T-helper 2 cell treated with Interferon-gamma antibody and Interleukin-4, amounts not matched to agents 5 μg/mL and 100 μg/mL, for 36 hours (primary cell): ENCODE measurements at regions not wholly inside any gene's neighbourhood (a gene's known extent, or its start where the extent isn't known, plus 50 kb on each side); places are given as distances from the start of the nearest gene placed in this dataset.

ENCODE experiments used
- DNase-seq: peaks from one replicate; pipeline ENCODE4 v3.0.0; 2021; ENCODE audit warnings: low spot score
- H3K27ac Mint-ChIP-seq: one replicate; pipeline ENCODE4 v1.8.0; 2021; ENCODE audit warnings: mild to moderate bottlenecking, mixed read lengths
- H3K27me3 Mint-ChIP-seq: one replicate; pipeline ENCODE4 v1.8.0; 2021; ENCODE audit warnings: low read depth, mixed read lengths
- H3K36me3 Mint-ChIP-seq: one replicate; pipeline ENCODE4 v1.8.0; 2021; ENCODE audit warnings: low read depth, mixed read lengths
- H3K4me1 Mint-ChIP-seq: one replicate; pipeline ENCODE4 v1.8.0; 2021; ENCODE audit warnings: low read depth, mixed read lengths
- H3K4me3 Mint-ChIP-seq: one replicate; pipeline ENCODE4 v1.8.0; 2022; ENCODE audit warnings: mild to moderate bottlenecking, moderate library complexity, mixed read lengths
- H3K9me3 Mint-ChIP-seq: one replicate; pipeline ENCODE4 v1.8.0; 2021; ENCODE audit warnings: mixed read lengths

GRCh38 chr3:174720717-174721116 lies 138.4 kb upstream of the NAALADL2 start:
- Mint-ChIP-seq H3K36me3 (no peaks in the 10 kb centered on the region), H3K27ac (no peak overlapping the region)

GRCh38 chr3:174725303-174725702 lies 133.8 kb upstream of the NAALADL2 start:
- Mint-ChIP-seq H3K4me1 (no peaks in the 10 kb centered on the region), H3K36me3 (no peaks in the 10 kb centered on the region), H3K4me3 (no peak overlapping the region), H3K9me3 (no peaks in the 10 kb centered on the region), H3K27ac (no peak overlapping the region), H3K27me3 (no peaks in the 10 kb centered on the region)
- no peak for DNase-seq

More at GRCh38 chr3:174720717-174721116, 138.4 kb upstream of the NAALADL2 start:
- no peak for DNase-seq
- Mint-ChIP-seq H3K27me3 (no peaks in the 10 kb centered on the region), H3K4me3 (no peak overlapping the region), H3K4me1 (no peaks in the 10 kb centered on the region), H3K9me3 (peaks cover 3% of the 10 kb centered on the region)

- H3K27me3 Mint-ChIP-seq: no peaks in the 10 kb centered on the region
- H3K4me3 Mint-ChIP-seq: no peak overlapping the region
- H3K9me3 Mint-ChIP-seq: peaks cover 12% of the 10 kb centered on the region
- no peaks in the 10 kb centered on the region for H3K4me1 Mint-ChIP-seq
- no peak for DNase-seq
- H3K27ac Mint-ChIP-seq: no peak overlapping the region
- no peaks in the 10 kb centered on the region for H3K36me3 Mint-ChIP-seq
Observed at GRCh38 chr3:174737966-174738365, 121.2 kb upstream of the NAALADL2 start.

GRCh38 chr3:174749143-174749542 lies 110.0 kb upstream of the NAALADL2 start:
- Mint-ChIP-seq H3K9me3 (peaks cover 19% of the 10 kb centered on the region), H3K27ac (no peak overlapping the region), H3K4me3 (no peak overlapping the region), H3K36me3 (no peaks in the 10 kb centered on the region), H3K4me1 (no peaks in the 10 kb centered on the region), H3K27me3 (no peaks in the 10 kb centered on the region)
- DNase-seq: no peak

GRCh38 chr3:174755833-174756829 lies 103.0 kb upstream of the NAALADL2 start:
- Mint-ChIP-seq H3K27me3 (no peaks in the 10 kb centered on the region), H3K9me3 (peaks cover 3% of the 10 kb centered on the region), H3K4me3 (no peak overlapping the region), H3K36me3 (no peaks in the 10 kb centered on the region), H3K27ac (no peak overlapping the region), H3K4me1 (no peaks in the 10 kb centered on the region)
- DNase-seq: no peak

- H3K9me3 Mint-ChIP-seq: no peaks in the 10 kb centered on the region
- no peaks in the 10 kb centered on the region for H3K36me3 Mint-ChIP-seq
- H3K27ac Mint-ChIP-seq: no peak overlapping the region
- no peak for DNase-seq
- H3K4me1 Mint-ChIP-seq: no peaks in the 10 kb centered on the region
- H3K4me3 Mint-ChIP-seq: no peak overlapping the region
- H3K27me3 Mint-ChIP-seq: no peaks in the 10 kb centered on the region
Observed at GRCh38 chr3:174758943-174759342, 100.2 kb upstream of the NAALADL2 start.

- Mint-ChIP-seq H3K4me1 (no peaks in the 10 kb centered on the region), H3K36me3 (no peaks in the 10 kb centered on the region), H3K4me3 (no peak overlapping the region), H3K27me3 (no peaks in the 10 kb centered on the region), H3K27ac (no peak overlapping the region), H3K9me3 (no peaks in the 10 kb centered on the region)
- no peak for DNase-seq
Observed at GRCh38 chr3:174767406-174767805, 91.7 kb upstream of the NAALADL2 start.

GRCh38 chr3:174767853-174768382 lies 91.2 kb upstream of the NAALADL2 start:
- no peak for DNase-seq
- Mint-ChIP-seq H3K27ac (no peak overlapping the region), H3K4me1 (no peaks in the 10 kb centered on the region), H3K9me3 (no peaks in the 10 kb centered on the region), H3K36me3 (no peaks in the 10 kb centered on the region), H3K27me3 (no peaks in the 10 kb centered on the region), H3K4me3 (no peak overlapping the region)

- H3K4me1 Mint-ChIP-seq: no peaks in the 10 kb centered on the region
- H3K27ac Mint-ChIP-seq: no peak overlapping the region
- H3K9me3 Mint-ChIP-seq: no peaks in the 10 kb centered on the region
- no peak for DNase-seq
- no peaks in the 10 kb centered on the region for H3K36me3 Mint-ChIP-seq
- no peaks in the 10 kb centered on the region for H3K27me3 Mint-ChIP-seq
- H3K4me3 Mint-ChIP-seq: no peak overlapping the region
Observed at GRCh38 chr3:174769171-174769570, 90.0 kb upstream of the NAALADL2 start.

GRCh38 chr3:174775603-174776002 lies 83.5 kb upstream of the NAALADL2 start:
- no peak overlapping the region for H3K4me3 Mint-ChIP-seq
- H3K27ac Mint-ChIP-seq: no peak overlapping the region
- H3K9me3 Mint-ChIP-seq: no peaks in the 10 kb centered on the region
- H3K27me3 Mint-ChIP-seq: no peaks in the 10 kb centered on the region
- H3K36me3 Mint-ChIP-seq: no peaks in the 10 kb centered on the region
- no peak for DNase-seq
- H3K4me1 Mint-ChIP-seq: no peaks in the 10 kb centered on the region

- no peak overlapping the region for H3K4me3 Mint-ChIP-seq
- DNase-seq: no peak
- no peak overlapping the region for H3K27ac Mint-ChIP-seq
- no peaks in the 10 kb centered on the region for H3K4me1 Mint-ChIP-seq
- H3K9me3 Mint-ChIP-seq: no peaks in the 10 kb centered on the region
- no peaks in the 10 kb centered on the region for H3K36me3 Mint-ChIP-seq
- no peaks in the 10 kb centered on the region for H3K27me3 Mint-ChIP-seq
Observed at GRCh38 chr3:174776123-174776522, 83.0 kb upstream of the NAALADL2 start.

GRCh38 chr3:174776636-174777035 lies 82.5 kb upstream of the NAALADL2 start:
- H3K27ac Mint-ChIP-seq: no peak overlapping the region
- no peak overlapping the region for H3K4me3 Mint-ChIP-seq
- H3K27me3 Mint-ChIP-seq: no peaks in the 10 kb centered on the region
- no peaks in the 10 kb centered on the region for H3K4me1 Mint-ChIP-seq
- H3K9me3 Mint-ChIP-seq: no peaks in the 10 kb centered on the region
- no peak for DNase-seq
- no peaks in the 10 kb centered on the region for H3K36me3 Mint-ChIP-seq

- Mint-ChIP-seq H3K9me3 (peaks cover under 1% of the 10 kb centered on the region), H3K27ac (no peak overlapping the region), H3K36me3 (no peaks in the 10 kb centered on the region), H3K4me1 (no peaks in the 10 kb centered on the region), H3K4me3 (no peak overlapping the region), H3K27me3 (no peaks in the 10 kb centered on the region)
- DNase-seq: no peak
Observed at GRCh38 chr3:174777813-174778212, 81.3 kb upstream of the NAALADL2 start.

GRCh38 chr3:174783502-174783901 lies 75.6 kb upstream of the NAALADL2 start:
- Mint-ChIP-seq H3K4me1 (no peaks in the 10 kb centered on the region), H3K27me3 (no peaks in the 10 kb centered on the region), H3K9me3 (peaks cover 10% of the 10 kb centered on the region), H3K36me3 (no peaks in the 10 kb centered on the region), H3K27ac (no peak overlapping the region), H3K4me3 (no peak overlapping the region)
- no peak for DNase-seq
